Astrocyte (in vitro differentiated cells and primary cell): ENCODE measurements at regions not wholly inside any gene's neighbourhood (a gene's known extent, or its start where the extent isn't known, plus 50 kb on each side); places are given as distances from the start of the nearest gene placed in this dataset.

Experiments used
- CTCF ChIP-seq: IDR thresholded peaks from 2 replicates; pipeline ENCODE4 v1.5.1; 2011; ENCODE audit warnings: low read depth, mild to moderate bottlenecking, inconsistent platforms, low read length, moderate library complexity; ENCODE audit not compliant: insufficient read depth
- EZH2 ChIP-seq: IDR thresholded peaks from 2 replicates; pipeline ENCODE4 v1.6.1; 2012; ENCODE audit warnings: mild to moderate bottlenecking, low read length, inconsistent platforms; ENCODE audit not compliant: insufficient read depth

- TF ChIP-seq CTCF (no peak), EZH2 (no peak)
Observed at GRCh38 chr9:88268886-88269285, 119.4 kb upstream of the SPIN1 start.
